GM21576 (cell line): ENCODE measurements at regions not wholly inside any gene's neighbourhood (a gene's known extent, or its start where the extent isn't known, plus 50 kb on each side); places are given as distances from the start of the nearest gene placed in this dataset.

Source experiments
- ATAC-seq: cut with Tn5 transposase; IDR thresholded peaks from one replicate; pipeline ENCODE4 v1.9.1; 2021; ENCODE audit warnings: mild to moderate bottlenecking, moderate library complexity; ENCODE audit not compliant: unreplicated experiment

GRCh38 chr14:65243766-65244442 lies 141.6 kb upstream of the MAX start:
- no peak for ATAC-seq

- ATAC-seq = no peak
Observed at GRCh38 chr14:65249471-65250161, 147.3 kb upstream of the MAX start.

GRCh38 chr14:65250162-65250495 lies 147.8 kb upstream of the MAX start:
- ATAC-seq = no peak

- ATAC-seq = no peak
Observed at GRCh38 chr14:65251213-65251612, 148.9 kb upstream of the MAX start.

GRCh38 chr14:65252482-65253255 lies 150.4 kb upstream of the MAX start:
- ATAC-seq = no peak

- ATAC-seq = no peak
Observed at GRCh38 chr14:65255029-65255545, 152.8 kb upstream of the MAX start.

GRCh38 chr14:65255583-65256461 lies 153.5 kb upstream of the MAX start:
- ATAC-seq = no peak

- no peak for ATAC-seq
Observed at GRCh38 chr14:65256714-65257113, 154.4 kb upstream of the MAX start.

- no peak for ATAC-seq
Observed at GRCh38 chr14:65257425-65257824, 155.1 kb upstream of the FUT8 start.

- ATAC-seq = no peak
Observed at GRCh38 chr14:65258391-65258790, 154.1 kb upstream of the FUT8 start.

- ATAC-seq = no peak
Observed at GRCh38 chr14:65259000-65259399, 153.5 kb upstream of the FUT8 start.

- ATAC-seq = no peak
Observed at GRCh38 chr14:65260786-65261185, 151.7 kb upstream of the FUT8 start.

GRCh38 chr14:65261425-65261920 lies 151.1 kb upstream of the FUT8 start:
- no peak for ATAC-seq

- no peak for ATAC-seq
Observed at GRCh38 chr14:65261946-65262345, 150.6 kb upstream of the FUT8 start.

- ATAC-seq = no peak
Observed at GRCh38 chr14:65263177-65263788, 149.2 kb upstream of the FUT8 start.

- no peak for ATAC-seq
Observed at GRCh38 chr14:65267856-65268255, 144.7 kb upstream of the FUT8 start.

GRCh38 chr14:65268594-65268993 lies 143.9 kb upstream of the FUT8 start:
- ATAC-seq = no peak

- no peak for ATAC-seq
Observed at GRCh38 chr14:65269732-65270131, 142.8 kb upstream of the FUT8 start.

GRCh38 chr14:65277027-65277426 lies 135.5 kb upstream of the FUT8 start:
- no peak for ATAC-seq

GRCh38 chr14:65277580-65278270 lies 134.8 kb upstream of the FUT8 start:
- no peak for ATAC-seq
